H1 (cell line): ENCODE measurements at regions not wholly inside any gene's neighbourhood (a gene's known extent, or its start where the extent isn't known, plus 50 kb on each side); places are given as distances from the start of the nearest gene placed in this dataset.

Experiments
- CTCF ChIA-PET: fragments of 300-600 bp; sonication (Branson Sonifier 250); formaldehyde crosslinking; loops from one replicate; lab custom pipeline; 2021; ENCODE audit not compliant: partially characterized antibody; lab: Charles Lee
- POLR2A ChIA-PET: fragments of 300-600 bp; sonication (Branson Sonifier 250); formaldehyde crosslinking; loops from one replicate; lab custom pipeline; 2021; ENCODE audit warnings: inconsistent platforms; ENCODE audit not compliant: partially characterized antibody; lab: Charles Lee
- DNase-seq, 2 experiments: peaks; one replicate each; pipeline versions ENCODE4 v3.0.0 to v3.0.0-alpha.2; 2010 to 2022; ENCODE audit warnings: low spot score in 2 of 2, low read depth in 1 of 2, mixed read lengths in 1 of 2
- FAIRE-seq: peaks from 2 replicates; lab custom pipeline; 2011; peaks lifted over from hg19 to GRCh38; lab: Jason Lieb, UNC
- H2AFZ ChIP-seq: 2 replicates; pipeline ENCODE4 v1.8.1; 2012; ENCODE audit warnings: low read length, inconsistent platforms
- H2AK5ac ChIP-seq: 2 replicates; pipeline ENCODE4 v1.6.1; 2013; ENCODE audit warnings: low read depth, low read length
- H2BK120ac ChIP-seq: replicated peaks from 2 replicates; pipeline ENCODE3; 2013; ENCODE audit warnings: low read depth, low read length, inconsistent platforms
- H2BK12ac ChIP-seq: 2 replicates; pipeline ENCODE4 v1.6.1; 2013; ENCODE audit warnings: low read depth, low read length
- H2BK15ac ChIP-seq: 2 replicates; pipeline ENCODE4 v1.6.1; 2013; ENCODE audit warnings: low read length
- H2BK20ac ChIP-seq: 2 replicates; pipeline ENCODE4 v1.6.1; 2013; ENCODE audit warnings: low read length
- H2BK5ac ChIP-seq: 2 replicates; pipeline ENCODE4 v1.6.1; 2013; ENCODE audit warnings: low read depth, low read length
- H3K14ac ChIP-seq: 2 replicates; pipeline ENCODE4 v1.6.1; 2013; ENCODE audit warnings: inconsistent platforms; ENCODE audit not compliant: insufficient read length
- H3K18ac ChIP-seq: 2 replicates; pipeline ENCODE4 v1.6.1; 2013; ENCODE audit warnings: low read length; ENCODE audit errors: extremely low read depth
- H3K23ac ChIP-seq: 2 replicates; pipeline ENCODE4 v1.6.1; 2013; ENCODE audit warnings: inconsistent platforms; ENCODE audit not compliant: insufficient read length
- H3K23me2 ChIP-seq: 2 replicates; pipeline ENCODE4 v1.6.1; 2013; ENCODE audit warnings: low read depth, low read length
- H3K27ac ChIP-seq: 2 replicates; pipeline ENCODE4 v1.6.1; 2011; ENCODE audit warnings: low read depth, low read length, inconsistent platforms
- H3K27me3 ChIP-seq, 4 experiments: replicated peaks in 1 of 4; 1 replicate in 1 of 4; 2 replicates in 3 of 4; pipeline versions ENCODE4 v1.6.1 to v1.8.1; 2011 to 2013; ENCODE audit warnings: low read length in 3 of 4, mild to moderate bottlenecking in 3 of 4, inconsistent platforms in 2 of 4, mixed read lengths in 2 of 4, moderate library complexity in 1 of 4; ENCODE audit not compliant: control insufficient read depth in 3 of 4, insufficient read depth in 3 of 4; ENCODE audit errors: extremely low read depth in 1 of 4
- H3K36me3 ChIP-seq, 4 experiments: 2 replicates each; pipeline versions ENCODE4 v1.6.1 to v1.8.1; 2011 to 2013; ENCODE audit warnings: mild to moderate bottlenecking in 4 of 4, low read length in 3 of 4, moderate library complexity in 2 of 4, control low read depth in 1 of 4, inconsistent platforms in 1 of 4; ENCODE audit not compliant: insufficient read depth in 4 of 4, control insufficient read depth in 2 of 4
- H3K4ac ChIP-seq: replicated peaks from 2 replicates; pipeline ENCODE3; 2013; ENCODE audit warnings: low read length, low read depth, mixed read lengths, inconsistent platforms; ENCODE audit not compliant: insufficient read length
- H3K4me1 ChIP-seq, 4 experiments: replicated peaks in 1 of 4; 1 replicate in 1 of 4; 2 replicates in 3 of 4; pipeline versions ENCODE4 v1.6.1 to v1.8.1; 2011 to 2013; ENCODE audit warnings: low read length in 3 of 4, inconsistent platforms in 2 of 4, mixed read lengths in 1 of 4; ENCODE audit not compliant: insufficient read depth in 4 of 4, control insufficient read depth in 3 of 4
- H3K4me2 ChIP-seq, 2 experiments: 2 replicates each; pipeline versions ENCODE4 v1.6.1 to v1.8.1; 2011 to 2013; ENCODE audit warnings: low read depth in 2 of 2, low read length in 2 of 2, control low read depth in 1 of 2, inconsistent platforms in 1 of 2, mild to moderate bottlenecking in 1 of 2; ENCODE audit not compliant: insufficient read depth in 1 of 2
- H3K4me3 ChIP-seq, 4 experiments: fragments of 200-600, 300-600 bp in 1 of 4; sonication (generic), shearing (Covaris generic), sonication (Bioruptor Twin) in 1 of 4; 2 replicates each; pipeline versions ENCODE4 v1.5.1 to v1.8.1; 2011 to 2016; ENCODE audit warnings: low read length in 4 of 4, low read depth in 3 of 4, control low read depth in 2 of 4, inconsistent platforms in 2 of 4, mild to moderate bottlenecking in 2 of 4, mixed read lengths in 1 of 4, moderate library complexity in 1 of 4; ENCODE audit not compliant: insufficient read depth in 2 of 4; ENCODE audit errors: extremely low read depth in 1 of 4
- H3K56ac ChIP-seq: replicated peaks from 2 replicates; pipeline ENCODE3; 2013; ENCODE audit warnings: low read depth, mild to moderate bottlenecking, mixed read lengths, low read length, inconsistent platforms; ENCODE audit not compliant: insufficient read length
- H3K79me1 ChIP-seq: 2 replicates; pipeline ENCODE4 v1.6.1; 2013; ENCODE audit warnings: low read depth, low read length, control low read depth
- H3K79me2 ChIP-seq, 2 experiments: 2 replicates each; pipeline versions ENCODE4 v1.6.1 to v1.8.1; 2012 to 2013; ENCODE audit warnings: low read length in 2 of 2, mild to moderate bottlenecking in 2 of 2, inconsistent platforms in 1 of 2; ENCODE audit not compliant: insufficient read depth in 2 of 2, control insufficient read depth in 1 of 2
- H3K9ac ChIP-seq, 4 experiments: replicated peaks in 1 of 4; 1 replicate in 1 of 4; 2 replicates in 3 of 4; pipeline versions ENCODE4 v1.6.1 to v1.8.1; 2011 to 2013; ENCODE audit warnings: low read depth in 3 of 4, low read length in 3 of 4, control low read depth in 2 of 4, mild to moderate bottlenecking in 2 of 4, moderate library complexity in 2 of 4, inconsistent platforms in 1 of 4; ENCODE audit errors: extremely low read depth in 1 of 4
- H3K9me3 ChIP-seq, 2 experiments: 2 replicates each; pipeline versions ENCODE4 v1.6.1 to v1.8.1; 2012 to 2013; ENCODE audit warnings: mild to moderate bottlenecking in 2 of 2, moderate library complexity in 2 of 2, control low read depth in 1 of 2, inconsistent platforms in 1 of 2, low read depth in 1 of 2, low read length in 1 of 2, mixed read lengths in 1 of 2; ENCODE audit not compliant: insufficient read depth in 2 of 2
- H4K20me1 ChIP-seq, 2 experiments: replicated peaks in 1 of 2; 2 replicates each; pipeline versions ENCODE3 to v1.8.1; 2011 to 2013; ENCODE audit warnings: inconsistent platforms in 2 of 2, low read length in 2 of 2, mild to moderate bottlenecking in 1 of 2; ENCODE audit not compliant: insufficient read depth in 2 of 2, control insufficient read depth in 1 of 2
- H4K5ac ChIP-seq: 2 replicates; pipeline ENCODE4 v1.6.1; 2013; ENCODE audit warnings: low read length, low read depth, mixed read lengths, inconsistent platforms; ENCODE audit not compliant: insufficient read length
- H4K8ac ChIP-seq: 2 replicates; pipeline ENCODE4 v1.8.0; 2013; ENCODE audit warnings: mild to moderate bottlenecking, moderate library complexity, low read length, inconsistent platforms; ENCODE audit not compliant: insufficient read depth; ENCODE audit errors: extremely low read depth
- H4K91ac ChIP-seq: replicated peaks from 2 replicates; pipeline ENCODE3; 2013; ENCODE audit warnings: low read length, mixed read lengths, inconsistent platforms; ENCODE audit not compliant: insufficient read length
- POLR2AphosphoS5 ChIP-seq: IDR thresholded peaks from 2 replicates; pipeline ENCODE4 v1.6.1; 2011; ENCODE audit warnings: low read depth, low read length
- RFX5 ChIP-seq: IDR thresholded peaks from 2 replicates; pipeline ENCODE4 v1.6.1; 2011; ENCODE audit warnings: low read depth, low read length, improper control_type of control experiment, borderline replicate concordance
- TAF1 ChIP-seq: IDR thresholded peaks from 2 replicates; pipeline ENCODE4 v1.6.1; 2011; ENCODE audit warnings: mild to moderate bottlenecking, low read depth, low read length
- WGBS, 2 experiments: shearing (Covaris generic) in 1 of 2; methylation state at CpG; one replicate each; pipeline versions ENCODE4 v1.1.6 to v1.1.7; 2013 to 2015; ENCODE audit warnings: low lambda C conversion rate in 2 of 2, mixed read lengths in 2 of 2, inconsistent platforms in 1 of 2, low coverage in 1 of 2, missing lambda C conversion rate in 1 of 2; ENCODE audit not compliant: insufficient replicate concordance in 2 of 2, insufficient coverage in 1 of 2, insufficient read length in 1 of 2; ENCODE audit errors: extremely low coverage in 1 of 2, missing lambda C conversion rate in 1 of 2; 5-methylcytosine and 5-hydroxymethylcytosine counted together
- TF ChIP-seq, protein P1 (sequence below), 3 experiments: IDR thresholded peaks; 1 replicate in 2 of 3; 2 replicates in 1 of 3; pipeline versions ENCODE4 v1.5.1 to v1.6.1; 2011; ENCODE audit warnings: low read length in 3 of 3, mild to moderate bottlenecking in 3 of 3, inconsistent platforms in 2 of 3, low read depth in 1 of 3, moderate library complexity in 1 of 3; ENCODE audit not compliant: insufficient read depth in 1 of 3; ENCODE audit errors: control extremely low read depth in 1 of 3

DNA sequence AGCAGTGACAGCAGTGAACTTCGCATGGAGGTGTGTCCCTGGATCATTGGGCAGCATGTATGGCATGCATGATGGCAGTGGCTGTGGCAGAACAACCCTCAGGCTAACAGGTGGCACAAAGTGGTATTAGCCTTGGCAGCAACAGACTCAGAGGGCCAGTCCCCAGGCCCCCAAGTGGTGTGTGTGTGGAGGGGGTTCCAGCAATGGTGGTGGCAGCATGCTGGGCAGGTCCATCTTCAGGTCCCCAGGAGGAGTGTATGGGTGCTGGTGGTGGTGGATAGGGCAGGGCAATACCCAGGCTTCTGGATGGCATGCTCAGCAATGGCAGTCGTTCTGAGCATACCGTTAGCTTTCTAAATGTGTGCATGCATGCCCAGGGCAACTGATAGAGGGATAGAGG, 923.7 kb downstream of the PDHA2 start:
- Histone ChIP-seq H3K36me3 (no peaks in the 10 kb centered on the region), H3K4ac (no peak overlapping the region), H3K23ac (no peak overlapping the region), H3K4me3 (no peak overlapping the region), H3K18ac (no peak overlapping the region), H3K4me2 (no peak overlapping the region), H3K79me1 (no peaks in the 10 kb centered on the region), H2AFZ (no peak overlapping the region), H3K14ac (no peak overlapping the region), H2BK120ac (no peak overlapping the region), H2BK12ac (no peak overlapping the region), H4K5ac (no peak overlapping the region), H3K23me2 (no peaks in the 10 kb centered on the region), H3K27ac (no peak overlapping the region), H3K79me2 (no peaks in the 10 kb centered on the region), H3K56ac (no peak overlapping the region), H3K4me1 (no peaks in the 10 kb centered on the region), H3K9me3 (no peaks in the 10 kb centered on the region; a peak in 1 of 4 replicates), H4K20me1 (no peaks in the 10 kb centered on the region), H2BK20ac (no peak overlapping the region), H2BK5ac (no peak overlapping the region), H2AK5ac (no peak overlapping the region), H4K91ac (no peak overlapping the region), H3K9ac (no peak overlapping the region), H3K27me3 (no peaks in the 10 kb centered on the region), H4K8ac (no peak overlapping the region), H2BK15ac (no peak overlapping the region)
- no peak for FAIRE-seq
- WGBS, 2 experiments, result 88% methylated on average over 3 of the region's 3 CpGs; no CpG with 5 or more reads in 1 of the 2 experiments
- DNase-seq, result no peak
- ChIA-PET POLR2A (no interaction called here), CTCF (no interaction called here)
- TF ChIP-seq RFX5, result no peak
- no peak for TF ChIP-seq POLR2AphosphoS5
- TF ChIP-seq TAF1, result no peak
- TF ChIP-seq, protein P1, sequence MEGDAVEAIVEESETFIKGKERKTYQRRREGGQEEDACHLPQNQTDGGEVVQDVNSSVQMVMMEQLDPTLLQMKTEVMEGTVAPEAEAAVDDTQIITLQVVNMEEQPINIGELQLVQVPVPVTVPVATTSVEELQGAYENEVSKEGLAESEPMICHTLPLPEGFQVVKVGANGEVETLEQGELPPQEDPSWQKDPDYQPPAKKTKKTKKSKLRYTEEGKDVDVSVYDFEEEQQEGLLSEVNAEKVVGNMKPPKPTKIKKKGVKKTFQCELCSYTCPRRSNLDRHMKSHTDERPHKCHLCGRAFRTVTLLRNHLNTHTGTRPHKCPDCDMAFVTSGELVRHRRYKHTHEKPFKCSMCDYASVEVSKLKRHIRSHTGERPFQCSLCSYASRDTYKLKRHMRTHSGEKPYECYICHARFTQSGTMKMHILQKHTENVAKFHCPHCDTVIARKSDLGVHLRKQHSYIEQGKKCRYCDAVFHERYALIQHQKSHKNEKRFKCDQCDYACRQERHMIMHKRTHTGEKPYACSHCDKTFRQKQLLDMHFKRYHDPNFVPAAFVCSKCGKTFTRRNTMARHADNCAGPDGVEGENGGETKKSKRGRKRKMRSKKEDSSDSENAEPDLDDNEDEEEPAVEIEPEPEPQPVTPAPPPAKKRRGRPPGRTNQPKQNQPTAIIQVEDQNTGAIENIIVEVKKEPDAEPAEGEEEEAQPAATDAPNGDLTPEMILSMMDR (IDR thresholded peaks at IDR 0.05; ENCODE audit: control extremely low read depth in 1 of 3, insufficient read depth in 1 of 3, low read depth in 1 of 3, low read length in 3 of 3), result no peak
